SK-N-SH treated with all-trans-retinoic acid at 6 μM for 48 hours (cell line): ENCODE measurements at regions not wholly inside any gene's neighbourhood (a gene's known extent, or its start where the extent isn't known, plus 50 kb on each side); places are given as distances from the start of the nearest gene placed in this dataset.

ENCODE experiments used
- ATAC-seq: fragments of 200-7000 bp; cut with Tn5 transposase; 3 replicates; pipeline ENCODE4 v1.9.1; 2020; ENCODE audit warnings: mild to moderate bottlenecking, moderate library complexity
- BACH2 ChIP-seq: fragments of 250-450 bp; sonication (Bioruptor Pico); IDR thresholded peaks from 2 replicates; pipeline ENCODE4 v1.9.0; 2021; ENCODE audit warnings: mild to moderate bottlenecking, borderline replicate concordance
- CSDC2 ChIP-seq: fragments of 250-450 bp; sonication (Bioruptor Pico); IDR thresholded peaks from 2 replicates; pipeline ENCODE4 v1.5.0; 2020; ENCODE audit warnings: mild to moderate bottlenecking, moderate library complexity
- CSRNP3 ChIP-seq: fragments of 250-450 bp; sonication (Bioruptor Pico); IDR thresholded peaks from 2 replicates; pipeline ENCODE4 v1.5.1; 2021; ENCODE audit warnings: mild to moderate bottlenecking, moderate library complexity
- ESRRG ChIP-seq: fragments of 250-450 bp; sonication (Bioruptor Pico); IDR thresholded peaks from 2 replicates; pipeline ENCODE4 v1.6.1; 2021; ENCODE audit warnings: mild to moderate bottlenecking
- GLIS3 ChIP-seq: fragments of 250-450 bp; sonication (Bioruptor Pico); IDR thresholded peaks from 2 replicates; pipeline ENCODE4 v1.5.0; 2020; ENCODE audit warnings: mild to moderate bottlenecking, moderate library complexity
- ISL1 ChIP-seq: fragments of 250-450 bp; sonication (Bioruptor Pico); IDR thresholded peaks from 2 replicates; pipeline ENCODE4 v2.1.2; 2022; ENCODE audit warnings: mild to moderate bottlenecking, moderate library complexity
- OSR1 ChIP-seq: fragments of 250-450 bp; sonication (Bioruptor Pico); IDR thresholded peaks from 2 replicates; pipeline ENCODE4 v1.8.0; 2022; ENCODE audit warnings: moderate library complexity, mild to moderate bottlenecking, inconsistent platforms
- PPARA ChIP-seq: fragments of 250-450 bp; sonication (Bioruptor Pico); IDR thresholded peaks from 2 replicates; pipeline ENCODE4 v1.5.0; 2020; ENCODE audit warnings: mild to moderate bottlenecking, borderline replicate concordance
- RARB ChIP-seq: fragments of 250-450 bp; sonication (Bioruptor Pico); IDR thresholded peaks from 2 replicates; pipeline ENCODE4 v1.8.0; 2021; ENCODE audit warnings: mild to moderate bottlenecking, moderate library complexity
- SNAI2 ChIP-seq: fragments of 250-450 bp; sonication (Bioruptor Pico); IDR thresholded peaks from 2 replicates; pipeline ENCODE4 v1.5.0; 2020; ENCODE audit warnings: mild to moderate bottlenecking, moderate library complexity
- TCF4 ChIP-seq: fragments of 250-450 bp; sonication (Bioruptor Pico); IDR thresholded peaks from 2 replicates; pipeline ENCODE4 v1.8.0; 2021; ENCODE audit warnings: mild to moderate bottlenecking, moderate library complexity, borderline replicate concordance
- TOX ChIP-seq: fragments of 250-450 bp; sonication (Bioruptor Pico); IDR thresholded peaks from 2 replicates; pipeline ENCODE4 v1.8.0; 2021; ENCODE audit warnings: mild to moderate bottlenecking, moderate library complexity, borderline replicate concordance
- ZC3H10 ChIP-seq: fragments of 250-450 bp; sonication (Bioruptor Pico); IDR thresholded peaks from 2 replicates; pipeline ENCODE4 v1.5.1; 2021; ENCODE audit warnings: mild to moderate bottlenecking, moderate library complexity
- ZFP30 ChIP-seq: fragments of 450-650 bp; formaldehyde crosslinking; IDR thresholded peaks from 2 replicates; pipeline ENCODE4 v1.5.0; 2022; ENCODE audit warnings: mild to moderate bottlenecking, moderate library complexity
- ZNF565 ChIP-seq: fragments of 450-650 bp; formaldehyde crosslinking; conservative IDR thresholded peaks from 2 replicates; pipeline ENCODE4 v1.5.0; 2020; ENCODE audit warnings: low read depth, mild to moderate bottlenecking, moderate library complexity
- ZNF70 ChIP-seq: fragments of 450-650 bp; formaldehyde crosslinking; IDR thresholded peaks from 2 replicates; pipeline ENCODE4 v1.5.0; 2020; ENCODE audit warnings: mild to moderate bottlenecking, moderate library complexity
- ZNF8 ChIP-seq: fragments of 450-650 bp; formaldehyde crosslinking; IDR thresholded peaks from 2 replicates; pipeline ENCODE4 v1.5.0; 2020; ENCODE audit warnings: mild to moderate bottlenecking, moderate library complexity
- TF ChIP-seq, protein P1 (sequence below): fragments of 250-450 bp; sonication (Bioruptor Pico); IDR thresholded peaks from 2 replicates; pipeline ENCODE4 v1.8.0; 2020; ENCODE audit warnings: mild to moderate bottlenecking, moderate library complexity, borderline replicate concordance
- TF ChIP-seq, protein P2 (sequence below): fragments of 250-450 bp; sonication (Bioruptor Pico); IDR thresholded peaks from 2 replicates; pipeline ENCODE4 v1.5.1; 2020; ENCODE audit warnings: low read depth, mild to moderate bottlenecking, moderate library complexity
- TF ChIP-seq, protein P3 (sequence below): fragments of 250-450 bp; sonication (Bioruptor Pico); IDR thresholded peaks from 2 replicates; pipeline ENCODE4 v1.5.0; 2020; ENCODE audit warnings: mild to moderate bottlenecking, moderate library complexity

DNA sequence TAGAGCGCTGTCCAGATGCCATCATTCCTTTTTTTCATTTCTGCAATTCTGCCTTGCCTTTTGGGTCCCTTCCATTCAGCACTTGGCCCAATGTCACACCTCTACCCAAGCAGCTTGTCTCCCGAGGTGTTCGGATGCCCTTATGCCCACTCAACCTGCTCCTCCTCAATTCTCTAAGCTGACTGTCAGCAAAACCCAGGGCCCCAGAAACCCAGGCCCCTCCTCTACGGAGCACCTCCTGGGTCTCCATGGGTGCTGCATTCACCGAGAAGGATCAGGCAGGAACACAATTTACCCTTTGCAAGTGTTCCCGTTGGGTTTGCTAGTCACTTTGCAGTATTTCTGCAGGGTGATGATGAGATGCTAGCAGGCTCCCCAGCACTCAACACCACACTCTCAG is 86.7 kb upstream of the RAB6C start:
- TF ChIP-seq SNAI2 (CRISPR knock-in tag) (no peak), ESRRG (CRISPR knock-in tag) (no peak), CSDC2 (no peak), ZC3H10 (CRISPR knock-in tag) (no peak), CSRNP3 (CRISPR knock-in tag) (no peak), ZNF70 (CRISPR knock-in tag) (no peak), ISL1 (CRISPR knock-in tag) (no peak), ZNF565 (CRISPR knock-in tag) (no peak), OSR1 (CRISPR knock-in tag) (no peak), TOX (no peak)
- TF ChIP-seq, protein P1, sequence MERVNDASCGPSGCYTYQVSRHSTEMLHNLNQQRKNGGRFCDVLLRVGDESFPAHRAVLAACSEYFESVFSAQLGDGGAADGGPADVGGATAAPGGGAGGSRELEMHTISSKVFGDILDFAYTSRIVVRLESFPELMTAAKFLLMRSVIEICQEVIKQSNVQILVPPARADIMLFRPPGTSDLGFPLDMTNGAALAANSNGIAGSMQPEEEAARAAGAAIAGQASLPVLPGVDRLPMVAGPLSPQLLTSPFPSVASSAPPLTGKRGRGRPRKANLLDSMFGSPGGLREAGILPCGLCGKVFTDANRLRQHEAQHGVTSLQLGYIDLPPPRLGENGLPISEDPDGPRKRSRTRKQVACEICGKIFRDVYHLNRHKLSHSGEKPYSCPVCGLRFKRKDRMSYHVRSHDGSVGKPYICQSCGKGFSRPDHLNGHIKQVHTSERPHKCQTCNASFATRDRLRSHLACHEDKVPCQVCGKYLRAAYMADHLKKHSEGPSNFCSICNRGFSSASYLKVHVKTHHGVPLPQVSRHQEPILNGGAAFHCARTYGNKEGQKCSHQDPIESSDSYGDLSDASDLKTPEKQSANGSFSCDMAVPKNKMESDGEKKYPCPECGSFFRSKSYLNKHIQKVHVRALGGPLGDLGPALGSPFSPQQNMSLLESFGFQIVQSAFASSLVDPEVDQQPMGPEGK (CRISPR knock-in tag), result no peak
- ATAC-seq, result no peak

DNA sequence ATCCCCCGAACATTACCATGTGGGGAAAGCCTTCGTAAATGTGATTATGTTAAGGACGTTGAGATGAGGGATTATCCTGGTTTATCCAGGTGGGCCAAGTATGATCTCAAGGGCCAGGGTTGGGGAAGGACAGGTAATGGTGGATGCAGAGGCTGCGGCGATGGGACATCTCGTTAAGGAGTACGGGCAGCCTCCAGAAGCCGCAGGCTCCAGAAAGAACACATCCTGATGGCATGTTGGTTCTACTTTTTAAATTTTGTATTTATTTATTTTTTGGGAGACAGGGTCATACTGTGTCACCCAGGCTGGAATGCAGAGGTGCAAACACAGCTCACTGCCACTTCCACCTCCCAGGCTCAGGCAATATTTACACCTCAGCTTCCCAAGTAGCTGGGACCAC is 86.2 kb upstream of the RAB6C start:
- ATAC-seq, result no peak
- no peak for TF ChIP-seq GLIS3 (CRISPR knock-in tag)
- TF ChIP-seq TCF4 (CRISPR knock-in tag), result no peak
- TF ChIP-seq TOX, result no peak
- no peak for TF ChIP-seq ZNF70 (CRISPR knock-in tag)
- no peak for TF ChIP-seq SNAI2 (CRISPR knock-in tag)
- no peak for TF ChIP-seq BACH2 (CRISPR knock-in tag)
- TF ChIP-seq CSRNP3 (CRISPR knock-in tag), result no peak
- TF ChIP-seq, protein P2, sequence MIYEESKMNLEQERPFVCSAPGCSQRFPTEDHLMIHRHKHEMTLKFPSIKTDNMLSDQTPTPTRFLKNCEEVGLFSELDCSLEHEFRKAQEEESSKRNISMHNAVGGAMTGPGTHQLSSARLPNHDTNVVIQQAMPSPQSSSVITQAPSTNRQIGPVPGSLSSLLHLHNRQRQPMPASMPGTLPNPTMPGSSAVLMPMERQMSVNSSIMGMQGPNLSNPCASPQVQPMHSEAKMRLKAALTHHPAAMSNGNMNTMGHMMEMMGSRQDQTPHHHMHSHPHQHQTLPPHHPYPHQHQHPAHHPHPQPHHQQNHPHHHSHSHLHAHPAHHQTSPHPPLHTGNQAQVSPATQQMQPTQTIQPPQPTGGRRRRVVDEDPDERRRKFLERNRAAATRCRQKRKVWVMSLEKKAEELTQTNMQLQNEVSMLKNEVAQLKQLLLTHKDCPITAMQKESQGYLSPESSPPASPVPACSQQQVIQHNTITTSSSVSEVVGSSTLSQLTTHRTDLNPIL, result no peak
- no peak for TF ChIP-seq RARB
- TF ChIP-seq CSDC2, result no peak
- no peak for TF ChIP-seq ZFP30 (CRISPR knock-in tag)
- no peak for TF ChIP-seq OSR1 (CRISPR knock-in tag)
- TF ChIP-seq ISL1 (CRISPR knock-in tag), result no peak
- TF ChIP-seq PPARA, result no peak

DNA sequence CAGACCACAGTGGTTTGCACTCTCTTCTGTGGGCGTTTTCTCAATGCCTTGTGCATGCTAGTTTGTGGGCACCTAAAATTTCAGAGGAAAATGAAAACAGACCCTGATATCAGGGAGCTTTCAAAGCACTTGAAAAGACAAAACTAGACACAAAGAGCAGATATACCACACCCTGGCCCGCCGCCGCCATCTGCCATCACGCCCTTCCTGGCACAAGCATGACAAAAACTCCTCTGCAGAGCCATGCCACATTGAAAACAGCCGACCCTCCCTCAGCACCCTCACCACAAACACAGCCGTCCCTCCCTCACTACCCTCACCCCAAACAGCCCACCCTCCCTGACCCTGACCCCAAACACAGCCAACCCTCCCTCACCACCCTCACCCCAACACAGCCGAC is 84.8 kb upstream of the RAB6C start:
- no peak for ATAC-seq
- TF ChIP-seq GLIS3 (CRISPR knock-in tag) (no peak), TCF4 (CRISPR knock-in tag) (no peak), BACH2 (CRISPR knock-in tag) (no peak), CSDC2 (no peak), ZNF8 (CRISPR knock-in tag) (no peak), RARB (no peak), ESRRG (CRISPR knock-in tag) (no peak), ZNF70 (CRISPR knock-in tag) (no peak), SNAI2 (CRISPR knock-in tag) (no peak), ZNF565 (CRISPR knock-in tag) (no peak), CSRNP3 (CRISPR knock-in tag) (no peak)
- TF ChIP-seq, protein P3, sequence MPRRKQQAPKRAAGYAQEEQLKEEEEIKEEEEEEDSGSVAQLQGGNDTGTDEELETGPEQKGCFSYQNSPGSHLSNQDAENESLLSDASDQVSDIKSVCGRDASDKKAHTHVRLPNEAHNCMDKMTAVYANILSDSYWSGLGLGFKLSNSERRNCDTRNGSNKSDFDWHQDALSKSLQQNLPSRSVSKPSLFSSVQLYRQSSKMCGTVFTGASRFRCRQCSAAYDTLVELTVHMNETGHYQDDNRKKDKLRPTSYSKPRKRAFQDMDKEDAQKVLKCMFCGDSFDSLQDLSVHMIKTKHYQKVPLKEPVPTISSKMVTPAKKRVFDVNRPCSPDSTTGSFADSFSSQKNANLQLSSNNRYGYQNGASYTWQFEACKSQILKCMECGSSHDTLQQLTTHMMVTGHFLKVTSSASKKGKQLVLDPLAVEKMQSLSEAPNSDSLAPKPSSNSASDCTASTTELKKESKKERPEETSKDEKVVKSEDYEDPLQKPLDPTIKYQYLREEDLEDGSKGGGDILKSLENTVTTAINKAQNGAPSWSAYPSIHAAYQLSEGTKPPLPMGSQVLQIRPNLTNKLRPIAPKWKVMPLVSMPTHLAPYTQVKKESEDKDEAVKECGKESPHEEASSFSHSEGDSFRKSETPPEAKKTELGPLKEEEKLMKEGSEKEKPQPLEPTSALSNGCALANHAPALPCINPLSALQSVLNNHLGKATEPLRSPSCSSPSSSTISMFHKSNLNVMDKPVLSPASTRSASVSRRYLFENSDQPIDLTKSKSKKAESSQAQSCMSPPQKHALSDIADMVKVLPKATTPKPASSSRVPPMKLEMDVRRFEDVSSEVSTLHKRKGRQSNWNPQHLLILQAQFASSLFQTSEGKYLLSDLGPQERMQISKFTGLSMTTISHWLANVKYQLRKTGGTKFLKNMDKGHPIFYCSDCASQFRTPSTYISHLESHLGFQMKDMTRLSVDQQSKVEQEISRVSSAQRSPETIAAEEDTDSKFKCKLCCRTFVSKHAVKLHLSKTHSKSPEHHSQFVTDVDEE (CRISPR knock-in tag), result no peak
